Endothelial cell (in vitro differentiated cells): ENCODE measurements at regions not wholly inside any gene's neighbourhood (a gene's known extent, or its start where the extent isn't known, plus 50 kb on each side); places are given as distances from the start of the nearest gene placed in this dataset.

Experiments used
- DNase-seq: peaks from one replicate; pipeline ENCODE4 v3.0.0; 2021; ENCODE audit warnings: low spot score
- H3K27ac Mint-ChIP-seq: one replicate; pipeline ENCODE4 v1.8.0; 2021; ENCODE audit warnings: mixed read lengths, inconsistent platforms; ENCODE audit not compliant: unreplicated experiment
- H3K27me3 Mint-ChIP-seq: one replicate; pipeline ENCODE4 v1.8.0; 2021; ENCODE audit warnings: mild to moderate bottlenecking, moderate library complexity, mixed read lengths, inconsistent platforms; ENCODE audit not compliant: unreplicated experiment
- H3K36me3 Mint-ChIP-seq: one replicate; pipeline ENCODE4 v1.8.0; 2021; ENCODE audit warnings: mild to moderate bottlenecking, low read depth, mixed read lengths, inconsistent platforms; ENCODE audit not compliant: unreplicated experiment
- H3K4me1 Mint-ChIP-seq: one replicate; pipeline ENCODE4 v1.8.0; 2021; ENCODE audit warnings: mild to moderate bottlenecking, mixed read lengths, inconsistent platforms; ENCODE audit not compliant: unreplicated experiment
- H3K4me3 Mint-ChIP-seq: one replicate; pipeline ENCODE4 v1.8.0; 2021; ENCODE audit warnings: mild to moderate bottlenecking, mixed read lengths, inconsistent platforms; ENCODE audit not compliant: unreplicated experiment
- H3K9me3 Mint-ChIP-seq: one replicate; pipeline ENCODE4 v1.8.0; 2021; ENCODE audit warnings: mixed read lengths, inconsistent platforms; ENCODE audit not compliant: unreplicated experiment
- TF ChIP-seq, protein P1 (sequence below): fragments of 200-600 bp; sonication (generic); IDR thresholded peaks from one replicate; pipeline ENCODE4 v1.5.0; 2021; ENCODE audit warnings: antibody characterized with exemption; ENCODE audit not compliant: unreplicated experiment

DNA sequence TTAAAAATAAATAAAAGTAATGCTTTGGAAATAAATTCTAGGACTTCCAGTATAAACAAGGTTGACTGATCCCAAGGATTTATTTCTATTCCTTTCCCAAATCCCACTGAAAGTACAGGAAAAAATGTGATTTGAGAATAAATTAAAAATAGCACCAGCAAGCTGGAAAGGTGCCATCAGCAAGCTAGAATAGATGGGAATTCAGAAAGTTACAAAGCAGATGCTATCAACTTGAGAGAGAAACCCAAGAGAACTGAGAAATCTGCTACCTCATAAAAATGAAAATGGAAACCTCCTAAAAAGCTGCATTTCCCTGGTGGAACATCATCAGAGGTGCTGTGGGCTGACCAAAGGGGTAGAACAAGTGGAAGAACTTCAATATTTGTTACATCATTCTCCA lies 148.6 kb upstream of the KCNJ3 start:
- DNase-seq, result no peak
- TF ChIP-seq, protein P1, sequence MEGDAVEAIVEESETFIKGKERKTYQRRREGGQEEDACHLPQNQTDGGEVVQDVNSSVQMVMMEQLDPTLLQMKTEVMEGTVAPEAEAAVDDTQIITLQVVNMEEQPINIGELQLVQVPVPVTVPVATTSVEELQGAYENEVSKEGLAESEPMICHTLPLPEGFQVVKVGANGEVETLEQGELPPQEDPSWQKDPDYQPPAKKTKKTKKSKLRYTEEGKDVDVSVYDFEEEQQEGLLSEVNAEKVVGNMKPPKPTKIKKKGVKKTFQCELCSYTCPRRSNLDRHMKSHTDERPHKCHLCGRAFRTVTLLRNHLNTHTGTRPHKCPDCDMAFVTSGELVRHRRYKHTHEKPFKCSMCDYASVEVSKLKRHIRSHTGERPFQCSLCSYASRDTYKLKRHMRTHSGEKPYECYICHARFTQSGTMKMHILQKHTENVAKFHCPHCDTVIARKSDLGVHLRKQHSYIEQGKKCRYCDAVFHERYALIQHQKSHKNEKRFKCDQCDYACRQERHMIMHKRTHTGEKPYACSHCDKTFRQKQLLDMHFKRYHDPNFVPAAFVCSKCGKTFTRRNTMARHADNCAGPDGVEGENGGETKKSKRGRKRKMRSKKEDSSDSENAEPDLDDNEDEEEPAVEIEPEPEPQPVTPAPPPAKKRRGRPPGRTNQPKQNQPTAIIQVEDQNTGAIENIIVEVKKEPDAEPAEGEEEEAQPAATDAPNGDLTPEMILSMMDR, result no peak
- Mint-ChIP-seq H3K9me3 (no peaks in the 10 kb centered on the region), H3K4me1 (no peaks in the 10 kb centered on the region), H3K4me3 (no peak overlapping the region), H3K27ac (no peak overlapping the region), H3K36me3 (peaks cover 5% of the 10 kb centered on the region), H3K27me3 (no peaks in the 10 kb centered on the region)

DNA sequence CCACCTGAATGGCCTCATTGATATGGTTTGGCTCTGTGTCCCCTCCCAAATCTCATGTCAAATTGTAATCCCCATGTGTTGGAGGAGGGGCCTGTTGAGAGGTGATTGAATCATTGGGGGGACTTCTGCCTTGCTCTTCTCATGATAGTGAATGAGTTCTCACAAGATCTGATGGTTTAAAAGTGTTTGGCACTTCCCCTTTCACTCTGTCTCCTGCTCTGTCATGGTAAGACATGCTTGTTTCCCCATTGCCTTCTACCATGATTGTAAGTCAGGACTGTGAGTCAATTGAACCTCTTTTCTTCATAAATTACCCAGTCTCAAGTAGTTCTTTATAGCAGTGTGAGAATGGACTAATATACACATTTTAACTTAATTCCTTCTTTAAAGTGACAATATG lies 146.8 kb upstream of the KCNJ3 start:
- DNase-seq, result no peak
- Mint-ChIP-seq H3K27me3 (no peaks in the 10 kb centered on the region), H3K36me3 (no peaks in the 10 kb centered on the region), H3K4me3 (no peak overlapping the region), H3K9me3 (no peaks in the 10 kb centered on the region), H3K27ac (no peak overlapping the region), H3K4me1 (no peaks in the 10 kb centered on the region)
- TF ChIP-seq, protein P1, result no peak

DNA sequence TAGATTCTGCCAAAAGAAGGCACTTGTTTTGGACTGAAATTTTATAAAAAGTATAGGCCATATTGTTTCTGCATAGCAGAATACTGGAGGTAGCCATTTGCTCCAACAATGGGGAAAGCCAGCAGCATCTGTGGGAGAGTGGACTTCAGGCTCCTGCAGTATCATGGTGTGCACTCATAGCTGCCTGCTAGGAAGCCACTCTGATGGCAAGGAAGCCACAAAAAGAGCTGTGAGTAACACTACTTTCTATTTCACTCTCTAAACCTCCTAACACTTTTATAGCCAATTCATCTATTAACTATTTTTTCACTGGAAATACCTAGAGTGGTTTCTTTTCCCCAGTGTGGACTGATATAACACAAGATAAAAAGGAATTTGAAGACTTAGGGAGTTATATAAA lies 144.4 kb upstream of the KCNJ3 start:
- H3K4me1 Mint-ChIP-seq, result no peaks in the 10 kb centered on the region
- DNase-seq, result no peak
- no peak overlapping the region for H3K27ac Mint-ChIP-seq
- H3K9me3 Mint-ChIP-seq, result no peaks in the 10 kb centered on the region
- TF ChIP-seq, protein P1, result no peak
- no peaks in the 10 kb centered on the region for H3K27me3 Mint-ChIP-seq
- no peak overlapping the region for H3K4me3 Mint-ChIP-seq
- H3K36me3 Mint-ChIP-seq, result no peaks in the 10 kb centered on the region

DNA sequence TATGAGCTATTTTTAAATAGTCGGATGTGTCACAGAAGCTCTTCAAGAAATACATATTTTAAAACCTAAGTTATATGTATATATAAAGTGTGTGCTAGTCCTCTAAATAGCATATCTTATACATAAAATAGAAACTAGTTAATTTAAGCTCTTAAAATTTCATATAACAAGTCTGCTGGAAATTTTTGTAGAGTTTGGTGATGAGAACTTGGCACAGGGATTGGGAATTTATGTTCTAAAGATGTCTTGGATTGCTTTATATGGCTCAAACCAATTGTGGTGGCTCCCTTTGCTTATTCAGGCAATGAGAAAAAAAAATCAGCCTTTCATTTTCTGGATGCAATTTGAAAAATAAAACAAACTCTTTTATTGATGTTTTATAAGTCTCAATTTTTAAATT lies 142.8 kb upstream of the KCNJ3 start:
- H3K36me3 Mint-ChIP-seq, result no peaks in the 10 kb centered on the region
- TF ChIP-seq, protein P1, result no peak
- no peaks in the 10 kb centered on the region for H3K4me1 Mint-ChIP-seq
- DNase-seq, result no peak
- no peak overlapping the region for H3K27ac Mint-ChIP-seq
- no peak overlapping the region for H3K4me3 Mint-ChIP-seq
- H3K27me3 Mint-ChIP-seq, result no peaks in the 10 kb centered on the region
- no peaks in the 10 kb centered on the region for H3K9me3 Mint-ChIP-seq

DNA sequence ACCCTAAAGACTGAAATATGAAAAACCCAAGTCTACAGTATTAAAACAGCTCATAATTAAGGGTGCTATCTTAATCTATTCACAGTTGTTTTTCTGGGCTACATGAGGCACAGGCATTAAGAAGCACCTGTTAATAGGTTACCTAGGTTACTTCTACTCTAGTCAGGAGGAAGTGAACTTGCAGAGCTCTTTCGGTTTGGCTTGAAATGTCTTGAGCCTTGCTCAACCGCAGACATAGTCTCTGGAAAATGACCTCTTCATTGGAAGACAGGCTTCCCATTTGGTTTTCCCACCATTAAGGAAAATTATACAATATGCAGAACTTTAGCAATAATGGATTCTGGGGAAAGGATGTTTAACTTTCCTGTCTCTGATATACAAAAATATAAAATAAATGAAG lies 142.3 kb upstream of the KCNJ3 start:
- Mint-ChIP-seq H3K27me3 (no peaks in the 10 kb centered on the region), H3K4me3 (no peak overlapping the region), H3K27ac (no peak overlapping the region), H3K4me1 (no peaks in the 10 kb centered on the region), H3K36me3 (no peaks in the 10 kb centered on the region), H3K9me3 (no peaks in the 10 kb centered on the region)
- TF ChIP-seq, protein P1, result no peak
- no peak for DNase-seq
